ENCODE measurements at regions not wholly inside any gene's neighbourhood (a gene's known extent, or its start where the extent isn't known, plus 50 kb on each side); places are given as distances from the start of the nearest gene placed in this dataset.

- H2AFZ ChIP-seq (ENCODE audit: low read length) = no peak overlapping the region
- H3K27ac ChIP-seq (ENCODE audit: low read length) = no peak overlapping the region
- no peaks in the 10 kb centered on the region for H3K27me3 ChIP-seq (replicated peaks; ENCODE audit: insufficient read depth, low read length)
- no peak for TF ChIP-seq EZH2phosphoT487 (IDR thresholded peaks at IDR 0.05; ENCODE audit: low read length)
- no peak for TF ChIP-seq CTCF (IDR thresholded peaks at IDR 0.05; ENCODE audit: low read length)
- no peak for TF ChIP-seq EZH2 (optimal IDR thresholded peaks at IDR 0.05; ENCODE audit: low read depth, low read length)
- no peaks in the 10 kb centered on the region for H4K20me1 ChIP-seq (ENCODE audit: insufficient read depth, low read length)
- peaks cover 11% of the 10 kb centered on the region for H3K4me1 ChIP-seq (ENCODE audit: low read length)
- no peak overlapping the region for H3K9ac ChIP-seq (ENCODE audit: low read length)
- 0 out of 2 replicates have a peak, but pooled peaks cover 5% of the 10 kb centered on the region for H3F3A ChIP-seq (ENCODE audit: insufficient read depth, low read length)
- H3K9me2 ChIP-seq (replicated peaks; ENCODE audit: insufficient read depth, low read length) = no peaks in the 10 kb centered on the region
- no peak for DNase-seq
- no peak overlapping the region for H3K4me3 ChIP-seq (ENCODE audit: low read length)
- H3K4me2 ChIP-seq (ENCODE audit: low read depth, low read length) = no peak overlapping the region
- no peaks in the 10 kb centered on the region for H3K36me3 ChIP-seq (replicated peaks; ENCODE audit: insufficient read depth, low read length)
- H3K79me2 ChIP-seq (ENCODE audit: low read length) = no peaks in the 10 kb centered on the region
- no peaks in the 10 kb centered on the region for H3K9me3 ChIP-seq (replicated peaks; ENCODE audit: insufficient read depth, low read length)
Measured at GRCh38 chr4:43864616-43865146, 583.9 kb downstream of the KCTD8 start.

- Histone ChIP-seq H3K9ac (ENCODE audit: low read length) (no peak overlapping the region), H3K4me1 (ENCODE audit: low read length) (peaks cover 11% of the 10 kb centered on the region), H3K36me3 (replicated peaks; ENCODE audit: insufficient read depth, low read length) (no peaks in the 10 kb centered on the region), H3K9me3 (replicated peaks; ENCODE audit: insufficient read depth, low read length) (no peaks in the 10 kb centered on the region), H3K79me2 (ENCODE audit: low read length) (no peaks in the 10 kb centered on the region), H3K27ac (ENCODE audit: low read length) (no peak overlapping the region), H4K20me1 (ENCODE audit: insufficient read depth, low read length) (no peaks in the 10 kb centered on the region), H3K27me3 (replicated peaks; ENCODE audit: insufficient read depth, low read length) (no peaks in the 10 kb centered on the region), H3K4me3 (ENCODE audit: low read length) (no peak overlapping the region), H3K9me2 (replicated peaks; ENCODE audit: insufficient read depth, low read length) (no peaks in the 10 kb centered on the region), H3F3A (ENCODE audit: insufficient read depth, low read length) (0 out of 2 replicates have a peak, but pooled peaks cover 5% of the 10 kb centered on the region), H3K4me2 (ENCODE audit: low read depth, low read length) (peak overlapping the region; percentile 27), H2AFZ (ENCODE audit: low read length) (no peak overlapping the region)
- no peak for TF ChIP-seq EZH2phosphoT487 (IDR thresholded peaks at IDR 0.05; ENCODE audit: low read length)
- TF ChIP-seq CTCF (IDR thresholded peaks at IDR 0.05; ENCODE audit: low read length) = no peak
- no peak for TF ChIP-seq EZH2 (optimal IDR thresholded peaks at IDR 0.05; ENCODE audit: low read depth, low read length)
- DNase-seq = peak; percentile 74
Measured at GRCh38 chr4:43867908-43868307, 580.7 kb downstream of the KCTD8 start.

DNA sequence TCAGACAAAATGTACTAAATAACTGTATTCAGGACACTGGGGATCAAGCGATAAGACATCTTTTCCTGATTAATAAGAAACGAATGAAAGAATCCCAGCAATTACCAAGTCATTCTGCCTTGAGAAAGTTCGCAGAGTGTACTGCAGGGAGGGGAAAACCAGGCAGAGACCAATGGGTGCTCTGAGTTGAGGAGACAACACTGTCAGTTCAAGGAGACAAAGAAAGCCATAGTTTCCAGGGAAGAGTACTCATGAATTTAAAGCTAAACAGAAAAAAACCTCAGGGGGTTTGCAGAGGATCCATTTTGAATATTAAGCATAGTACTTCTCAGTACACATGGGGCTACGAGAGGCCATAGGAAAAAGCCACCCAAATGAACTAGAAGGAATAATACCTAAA lies 573.0 kb downstream of the KCTD8 start:
- no peak overlapping the region for H3K9ac ChIP-seq (ENCODE audit: low read length)
- no peaks in the 10 kb centered on the region for H3K79me2 ChIP-seq (ENCODE audit: low read length)
- H3F3A ChIP-seq (ENCODE audit: insufficient read depth, low read length) = no peaks in the 10 kb centered on the region
- H3K27me3 ChIP-seq (replicated peaks; ENCODE audit: insufficient read depth, low read length) = no peaks in the 10 kb centered on the region
- no peak overlapping the region for H3K27ac ChIP-seq (ENCODE audit: low read length)
- no peaks in the 10 kb centered on the region for H3K9me2 ChIP-seq (replicated peaks; ENCODE audit: insufficient read depth, low read length)
- H3K36me3 ChIP-seq (replicated peaks; ENCODE audit: insufficient read depth, low read length) = no peaks in the 10 kb centered on the region
- H3K4me2 ChIP-seq (ENCODE audit: low read depth, low read length) = no peak overlapping the region
- TF ChIP-seq CTCF (IDR thresholded peaks at IDR 0.05; ENCODE audit: low read length) (no peak), EZH2phosphoT487 (IDR thresholded peaks at IDR 0.05; ENCODE audit: low read length) (no peak), EZH2 (optimal IDR thresholded peaks at IDR 0.05; ENCODE audit: low read depth, low read length) (no peak)
- H4K20me1 ChIP-seq (ENCODE audit: insufficient read depth, low read length) = no peaks in the 10 kb centered on the region; the same call in 1 of the 2 replicates
- no peak overlapping the region for H3K4me3 ChIP-seq (ENCODE audit: low read length)
- no peak for DNase-seq
- no peaks in the 10 kb centered on the region for H3K9me3 ChIP-seq (replicated peaks; ENCODE audit: insufficient read depth, low read length)
- H3K4me1 ChIP-seq (ENCODE audit: low read length) = no peaks in the 10 kb centered on the region
- no peak overlapping the region for H2AFZ ChIP-seq (ENCODE audit: low read length)

Data from MM.1S (cell line).